ENCODE measurements at regions not wholly inside any gene's neighbourhood (a gene's known extent, or its start where the extent isn't known, plus 50 kb on each side); places are given as distances from the start of the nearest gene placed in this dataset.

DNA sequence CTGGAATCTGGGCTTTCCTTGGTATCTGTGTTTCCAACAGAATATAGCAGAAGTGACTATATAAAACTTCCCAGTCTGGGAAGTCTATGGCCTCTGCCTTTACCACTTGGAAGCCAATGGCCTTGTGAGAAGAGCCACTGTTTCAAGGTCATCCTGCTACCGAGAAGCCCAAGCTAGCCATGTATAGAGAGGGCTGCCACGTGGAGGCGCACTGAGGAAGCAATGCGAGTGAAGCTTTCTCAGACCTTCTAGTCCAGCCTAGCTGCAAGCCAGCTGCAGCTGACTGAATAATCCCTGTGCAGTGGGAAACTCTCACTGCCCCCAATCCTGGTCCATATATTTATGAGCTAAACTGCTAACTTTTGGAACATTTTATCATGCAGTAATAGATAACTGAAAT lies 661.8 kb upstream of the RIOK2 start:
- TF ChIP-seq HNF4G (IDR thresholded peaks at IDR 0.05) (no peak), EGR1 (IDR thresholded peaks at IDR 0.05; ENCODE audit: low read depth in 2 of 2) (no peak), FOXA1 (IDR thresholded peaks at IDR 0.05) (no peak), JUND (IDR thresholded peaks at IDR 0.05) (no peak), YY1 (IDR thresholded peaks at IDR 0.05) (no peak), SP1 (IDR thresholded peaks at IDR 0.05) (no peak), HNF4A (conservative IDR thresholded peaks at IDR 0.05) (no peak), GABPA (IDR thresholded peaks at IDR 0.05 in 1 of 2, conservative IDR thresholded peaks at IDR 0.05 in 1 of 2) (no peak), FOXA2 (IDR thresholded peaks at IDR 0.05) (no peak), NR2F2 (IDR thresholded peaks at IDR 0.05) (no peak)
- TF ChIP-seq, protein P1, sequence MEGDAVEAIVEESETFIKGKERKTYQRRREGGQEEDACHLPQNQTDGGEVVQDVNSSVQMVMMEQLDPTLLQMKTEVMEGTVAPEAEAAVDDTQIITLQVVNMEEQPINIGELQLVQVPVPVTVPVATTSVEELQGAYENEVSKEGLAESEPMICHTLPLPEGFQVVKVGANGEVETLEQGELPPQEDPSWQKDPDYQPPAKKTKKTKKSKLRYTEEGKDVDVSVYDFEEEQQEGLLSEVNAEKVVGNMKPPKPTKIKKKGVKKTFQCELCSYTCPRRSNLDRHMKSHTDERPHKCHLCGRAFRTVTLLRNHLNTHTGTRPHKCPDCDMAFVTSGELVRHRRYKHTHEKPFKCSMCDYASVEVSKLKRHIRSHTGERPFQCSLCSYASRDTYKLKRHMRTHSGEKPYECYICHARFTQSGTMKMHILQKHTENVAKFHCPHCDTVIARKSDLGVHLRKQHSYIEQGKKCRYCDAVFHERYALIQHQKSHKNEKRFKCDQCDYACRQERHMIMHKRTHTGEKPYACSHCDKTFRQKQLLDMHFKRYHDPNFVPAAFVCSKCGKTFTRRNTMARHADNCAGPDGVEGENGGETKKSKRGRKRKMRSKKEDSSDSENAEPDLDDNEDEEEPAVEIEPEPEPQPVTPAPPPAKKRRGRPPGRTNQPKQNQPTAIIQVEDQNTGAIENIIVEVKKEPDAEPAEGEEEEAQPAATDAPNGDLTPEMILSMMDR (IDR thresholded peaks at IDR 0.05; ENCODE audit: low read depth, low read length, missing input control): no peak
- TF ChIP-seq, protein P2, sequence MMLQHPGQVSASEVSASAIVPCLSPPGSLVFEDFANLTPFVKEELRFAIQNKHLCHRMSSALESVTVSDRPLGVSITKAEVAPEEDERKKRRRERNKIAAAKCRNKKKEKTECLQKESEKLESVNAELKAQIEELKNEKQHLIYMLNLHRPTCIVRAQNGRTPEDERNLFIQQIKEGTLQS (IDR thresholded peaks at IDR 0.05): no peak
- TF ChIP-seq, protein P3, sequence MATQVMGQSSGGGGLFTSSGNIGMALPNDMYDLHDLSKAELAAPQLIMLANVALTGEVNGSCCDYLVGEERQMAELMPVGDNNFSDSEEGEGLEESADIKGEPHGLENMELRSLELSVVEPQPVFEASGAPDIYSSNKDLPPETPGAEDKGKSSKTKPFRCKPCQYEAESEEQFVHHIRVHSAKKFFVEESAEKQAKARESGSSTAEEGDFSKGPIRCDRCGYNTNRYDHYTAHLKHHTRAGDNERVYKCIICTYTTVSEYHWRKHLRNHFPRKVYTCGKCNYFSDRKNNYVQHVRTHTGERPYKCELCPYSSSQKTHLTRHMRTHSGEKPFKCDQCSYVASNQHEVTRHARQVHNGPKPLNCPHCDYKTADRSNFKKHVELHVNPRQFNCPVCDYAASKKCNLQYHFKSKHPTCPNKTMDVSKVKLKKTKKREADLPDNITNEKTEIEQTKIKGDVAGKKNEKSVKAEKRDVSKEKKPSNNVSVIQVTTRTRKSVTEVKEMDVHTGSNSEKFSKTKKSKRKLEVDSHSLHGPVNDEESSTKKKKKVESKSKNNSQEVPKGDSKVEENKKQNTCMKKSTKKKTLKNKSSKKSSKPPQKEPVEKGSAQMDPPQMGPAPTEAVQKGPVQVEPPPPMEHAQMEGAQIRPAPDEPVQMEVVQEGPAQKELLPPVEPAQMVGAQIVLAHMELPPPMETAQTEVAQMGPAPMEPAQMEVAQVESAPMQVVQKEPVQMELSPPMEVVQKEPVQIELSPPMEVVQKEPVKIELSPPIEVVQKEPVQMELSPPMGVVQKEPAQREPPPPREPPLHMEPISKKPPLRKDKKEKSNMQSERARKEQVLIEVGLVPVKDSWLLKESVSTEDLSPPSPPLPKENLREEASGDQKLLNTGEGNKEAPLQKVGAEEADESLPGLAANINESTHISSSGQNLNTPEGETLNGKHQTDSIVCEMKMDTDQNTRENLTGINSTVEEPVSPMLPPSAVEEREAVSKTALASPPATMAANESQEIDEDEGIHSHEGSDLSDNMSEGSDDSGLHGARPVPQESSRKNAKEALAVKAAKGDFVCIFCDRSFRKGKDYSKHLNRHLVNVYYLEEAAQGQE (IDR thresholded peaks at IDR 0.05): no peak
- 67% methylated on average over 4 of the region's 4 CpGs for WGBS
- no peak overlapping the region for H3K9ac ChIP-seq (ENCODE audit: low read depth in 1 of 2, low read length in 2 of 2)
- DNase-seq (ENCODE audit: low spot score): no peak
- no peak overlapping the region for H3K4me3 ChIP-seq (ENCODE audit: low read depth in 1 of 3, low read length in 3 of 3)
- no peak overlapping the region for H3K27ac ChIP-seq (ENCODE audit: low read depth in 1 of 2, low read length in 2 of 2)
- no peaks in the 10 kb centered on the region for H3K9me3 ChIP-seq (ENCODE audit: control insufficient read depth in 4 of 4, low read length in 3 of 4)
- H3K36me3 ChIP-seq (ENCODE audit: control insufficient read depth in 4 of 4, insufficient read depth in 3 of 4, low read depth in 1 of 4, low read length in 3 of 4): no peaks in the 10 kb centered on the region
- H3K4me1 ChIP-seq (ENCODE audit: control insufficient read depth in 4 of 4, insufficient read depth in 4 of 4, low read length in 3 of 4): no peaks in the 10 kb centered on the region
- H3K27me3 ChIP-seq (ENCODE audit: control insufficient read depth in 4 of 4, insufficient read depth in 4 of 4, low read length in 3 of 4): no peaks in the 10 kb centered on the region

DNA sequence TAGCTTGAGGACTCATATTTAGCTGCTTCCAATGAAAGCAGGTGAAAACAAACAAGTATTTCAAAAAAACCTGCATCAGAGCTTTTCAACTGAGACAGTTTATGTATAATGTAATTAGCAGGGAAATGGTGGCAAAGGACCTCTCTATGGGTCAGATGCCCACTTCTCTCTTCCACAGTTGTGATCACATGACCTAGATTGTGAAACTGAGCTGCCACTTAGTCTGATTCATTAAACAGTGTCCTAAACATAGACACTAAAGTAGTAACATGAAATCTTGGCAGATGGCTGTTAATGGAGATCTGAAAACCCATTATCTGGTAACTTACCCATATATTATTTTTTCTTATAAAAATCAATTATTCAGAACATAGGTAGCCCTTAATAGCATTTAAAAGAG lies 663.6 kb upstream of the RIOK2 start:
- Histone ChIP-seq H3K4me1 (ENCODE audit: control insufficient read depth in 4 of 4, insufficient read depth in 4 of 4, low read length in 3 of 4) (no peaks in the 10 kb centered on the region), H3K27me3 (ENCODE audit: control insufficient read depth in 4 of 4, insufficient read depth in 4 of 4, low read length in 3 of 4) (no peaks in the 10 kb centered on the region), H3K9ac (ENCODE audit: low read depth in 1 of 2, low read length in 2 of 2) (no peak overlapping the region), H3K4me3 (ENCODE audit: low read depth in 1 of 3, low read length in 3 of 3) (no peak overlapping the region), H3K27ac (ENCODE audit: low read depth in 1 of 2, low read length in 2 of 2) (no peak overlapping the region), H3K9me3 (ENCODE audit: control insufficient read depth in 4 of 4, low read length in 3 of 4) (no peaks in the 10 kb centered on the region), H3K36me3 (ENCODE audit: control insufficient read depth in 4 of 4, insufficient read depth in 3 of 4, low read depth in 1 of 4, low read length in 3 of 4) (no peaks in the 10 kb centered on the region)
- TF ChIP-seq, protein P2 (IDR thresholded peaks at IDR 0.05): no peak
- TF ChIP-seq HNF4A (conservative IDR thresholded peaks at IDR 0.05): no peak
- TF ChIP-seq, protein P4, sequence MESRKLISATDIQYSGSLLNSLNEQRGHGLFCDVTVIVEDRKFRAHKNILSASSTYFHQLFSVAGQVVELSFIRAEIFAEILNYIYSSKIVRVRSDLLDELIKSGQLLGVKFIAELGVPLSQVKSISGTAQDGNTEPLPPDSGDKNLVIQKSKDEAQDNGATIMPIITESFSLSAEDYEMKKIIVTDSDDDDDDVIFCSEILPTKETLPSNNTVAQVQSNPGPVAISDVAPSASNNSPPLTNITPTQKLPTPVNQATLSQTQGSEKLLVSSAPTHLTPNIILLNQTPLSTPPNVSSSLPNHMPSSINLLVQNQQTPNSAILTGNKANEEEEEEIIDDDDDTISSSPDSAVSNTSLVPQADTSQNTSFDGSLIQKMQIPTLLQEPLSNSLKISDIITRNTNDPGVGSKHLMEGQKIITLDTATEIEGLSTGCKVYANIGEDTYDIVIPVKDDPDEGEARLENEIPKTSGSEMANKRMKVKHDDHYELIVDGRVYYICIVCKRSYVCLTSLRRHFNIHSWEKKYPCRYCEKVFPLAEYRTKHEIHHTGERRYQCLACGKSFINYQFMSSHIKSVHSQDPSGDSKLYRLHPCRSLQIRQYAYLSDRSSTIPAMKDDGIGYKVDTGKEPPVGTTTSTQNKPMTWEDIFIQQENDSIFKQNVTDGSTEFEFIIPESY (IDR thresholded peaks at IDR 0.05): no peak
- no peak for TF ChIP-seq RXRA (IDR thresholded peaks at IDR 0.05)
- TF ChIP-seq YY1 (IDR thresholded peaks at IDR 0.05): no peak
- TF ChIP-seq, protein P5, sequence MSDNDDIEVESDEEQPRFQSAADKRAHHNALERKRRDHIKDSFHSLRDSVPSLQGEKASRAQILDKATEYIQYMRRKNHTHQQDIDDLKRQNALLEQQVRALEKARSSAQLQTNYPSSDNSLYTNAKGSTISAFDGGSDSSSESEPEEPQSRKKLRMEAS (IDR thresholded peaks at IDR 0.05): no peak
- TF ChIP-seq EGR1 (IDR thresholded peaks at IDR 0.05; ENCODE audit: low read depth in 2 of 2): no peak
- no peak for TF ChIP-seq SP1 (IDR thresholded peaks at IDR 0.05)
- TF ChIP-seq FOXA1 (IDR thresholded peaks at IDR 0.05): no peak
- no peak for DNase-seq (ENCODE audit: low spot score)

Measured in liver (tissue), 8 donors.